Astrocyte (in vitro differentiated cells and primary cell): ENCODE measurements at regions not wholly inside any gene's neighbourhood (a gene's known extent, or its start where the extent isn't known, plus 50 kb on each side); places are given as distances from the start of the nearest gene placed in this dataset.

Experiments
- EZH2 ChIP-seq: IDR thresholded peaks from 2 replicates; pipeline ENCODE4 v1.6.1; 2012; ENCODE audit warnings: mild to moderate bottlenecking, low read length, inconsistent platforms; ENCODE audit not compliant: insufficient read depth
- TF ChIP-seq, protein P1 (sequence below): IDR thresholded peaks from 2 replicates; pipeline ENCODE4 v1.5.1; 2011; ENCODE audit warnings: low read depth, mild to moderate bottlenecking, inconsistent platforms, low read length, moderate library complexity; ENCODE audit not compliant: insufficient read depth

DNA sequence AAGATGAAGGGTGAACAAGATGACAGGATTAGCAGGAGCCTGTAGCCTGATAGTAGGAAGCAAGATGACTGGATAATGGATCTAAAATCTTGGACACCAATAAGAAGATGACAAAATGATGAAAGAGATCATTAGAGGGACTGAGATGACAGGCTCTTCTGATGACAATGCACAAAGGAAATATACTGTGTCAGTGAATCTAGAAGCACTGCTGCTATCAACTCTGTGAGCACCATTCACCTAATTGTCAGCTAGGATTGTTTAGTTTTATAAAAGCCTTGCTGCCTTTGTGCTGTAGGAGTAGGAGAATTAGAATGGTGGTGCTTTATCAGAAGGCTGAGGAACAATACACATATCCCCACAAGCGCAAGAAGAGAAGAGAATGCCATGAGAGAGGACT, 1127.8 kb downstream of the DTWD2 start:
- TF ChIP-seq, protein P1, sequence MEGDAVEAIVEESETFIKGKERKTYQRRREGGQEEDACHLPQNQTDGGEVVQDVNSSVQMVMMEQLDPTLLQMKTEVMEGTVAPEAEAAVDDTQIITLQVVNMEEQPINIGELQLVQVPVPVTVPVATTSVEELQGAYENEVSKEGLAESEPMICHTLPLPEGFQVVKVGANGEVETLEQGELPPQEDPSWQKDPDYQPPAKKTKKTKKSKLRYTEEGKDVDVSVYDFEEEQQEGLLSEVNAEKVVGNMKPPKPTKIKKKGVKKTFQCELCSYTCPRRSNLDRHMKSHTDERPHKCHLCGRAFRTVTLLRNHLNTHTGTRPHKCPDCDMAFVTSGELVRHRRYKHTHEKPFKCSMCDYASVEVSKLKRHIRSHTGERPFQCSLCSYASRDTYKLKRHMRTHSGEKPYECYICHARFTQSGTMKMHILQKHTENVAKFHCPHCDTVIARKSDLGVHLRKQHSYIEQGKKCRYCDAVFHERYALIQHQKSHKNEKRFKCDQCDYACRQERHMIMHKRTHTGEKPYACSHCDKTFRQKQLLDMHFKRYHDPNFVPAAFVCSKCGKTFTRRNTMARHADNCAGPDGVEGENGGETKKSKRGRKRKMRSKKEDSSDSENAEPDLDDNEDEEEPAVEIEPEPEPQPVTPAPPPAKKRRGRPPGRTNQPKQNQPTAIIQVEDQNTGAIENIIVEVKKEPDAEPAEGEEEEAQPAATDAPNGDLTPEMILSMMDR, result no peak
- no peak for TF ChIP-seq EZH2
